Suprapubic skin (tissue), 4 donors: ENCODE measurements at regions not wholly inside any gene's neighbourhood (a gene's known extent, or its start where the extent isn't known, plus 50 kb on each side); places are given as distances from the start of the nearest gene placed in this dataset.

Experiments
- DNase-seq, 2 donors: peaks; one replicate each; pipeline ENCODE4 v3.0.0-alpha.2; 2019; ENCODE audit warnings: low spot score in 2 of 2
- H3K27ac ChIP-seq: fragments of 200-600 bp; sonication (generic); one replicate; pipeline ENCODE4 v1.5.1; 2019
- H3K27me3 ChIP-seq: fragments of 200-600 bp; sonication (generic); one replicate; pipeline ENCODE4 v1.5.1; 2019
- H3K36me3 ChIP-seq: fragments of 200-600 bp; sonication (generic); one replicate; pipeline ENCODE4 v1.5.1; 2019
- H3K4me1 ChIP-seq: fragments of 200-600 bp; sonication (generic); one replicate; pipeline ENCODE4 v1.5.1; 2019
- H3K4me3 ChIP-seq: fragments of 200-600 bp; sonication (generic); one replicate; pipeline ENCODE4 v1.5.1; 2019; ENCODE audit warnings: mild to moderate bottlenecking
- H3K9me3 ChIP-seq: fragments of 200-600 bp; sonication (generic); one replicate; pipeline ENCODE4 v1.5.1; 2019
- EP300 ChIP-seq: sonication (generic); formaldehyde crosslinking; IDR thresholded peaks from one replicate; pipeline ENCODE4 v1.6.1; 2017; ENCODE audit warnings: antibody characterized with exemption
- POLR2A ChIP-seq, 2 donors: fragments of 450-650 bp; IDR thresholded peaks; one replicate each; pipeline ENCODE4 v1.6.1; 2017; ENCODE audit warnings: antibody characterized with exemption in 2 of 2, mild to moderate bottlenecking in 2 of 2, moderate library complexity in 2 of 2
- POLR2AphosphoS5 ChIP-seq, 3 donors: sonication (generic); formaldehyde crosslinking; IDR thresholded peaks; one replicate each; pipeline ENCODE4 v1.6.1; 2017; ENCODE audit warnings: antibody characterized with exemption in 3 of 3
- WGBS: methylation state at CpG from one replicate; pipeline ENCODE4 v1.1.5; 2018; 5-methylcytosine and 5-hydroxymethylcytosine counted together
- TF ChIP-seq, protein P1 (sequence below), 2 donors: fragments of 200-600 bp in 1 of 2; fragments of 450-650 bp in 1 of 2; sonication (generic) in 1 of 2; IDR thresholded peaks; one replicate each; pipeline ENCODE4 v1.5.1; 2016 to 2019; ENCODE audit warnings: antibody characterized with exemption in 2 of 2, mild to moderate bottlenecking in 1 of 2, moderate library complexity in 1 of 2

DNA sequence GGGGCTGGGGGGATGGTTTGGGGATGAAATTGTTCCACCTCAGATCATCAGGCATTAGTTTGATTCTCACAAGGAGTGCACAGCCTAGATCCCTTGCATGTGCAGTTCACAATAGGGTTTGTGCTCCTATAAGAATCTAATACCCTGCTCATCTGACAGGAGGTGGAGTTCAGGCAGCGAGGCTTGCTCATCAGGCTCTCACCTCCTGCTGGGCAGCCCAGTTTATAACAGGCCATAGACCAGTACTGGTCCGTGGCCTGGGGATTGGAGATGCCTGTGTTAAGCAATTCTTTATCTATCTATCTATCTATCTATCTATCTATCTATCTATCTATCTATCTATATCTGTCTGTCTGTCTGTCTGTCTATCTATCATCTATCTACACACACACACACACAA lies 525.3 kb upstream of the DAB1 start:
- 77% methylated on average over 2 of the region's 2 CpGs for WGBS
- Histone ChIP-seq H3K27me3 (no peaks in the 10 kb centered on the region), H3K27ac (no peak overlapping the region), H3K4me3 (no peak overlapping the region), H3K9me3 (no peaks in the 10 kb centered on the region), H3K4me1 (no peaks in the 10 kb centered on the region), H3K36me3 (no peaks in the 10 kb centered on the region)
- DNase-seq, result no peak
- TF ChIP-seq POLR2A (IDR thresholded peaks at IDR 0.05) (no peak), POLR2AphosphoS5 (IDR thresholded peaks at IDR 0.05) (no peak), EP300 (no peak)

DNA sequence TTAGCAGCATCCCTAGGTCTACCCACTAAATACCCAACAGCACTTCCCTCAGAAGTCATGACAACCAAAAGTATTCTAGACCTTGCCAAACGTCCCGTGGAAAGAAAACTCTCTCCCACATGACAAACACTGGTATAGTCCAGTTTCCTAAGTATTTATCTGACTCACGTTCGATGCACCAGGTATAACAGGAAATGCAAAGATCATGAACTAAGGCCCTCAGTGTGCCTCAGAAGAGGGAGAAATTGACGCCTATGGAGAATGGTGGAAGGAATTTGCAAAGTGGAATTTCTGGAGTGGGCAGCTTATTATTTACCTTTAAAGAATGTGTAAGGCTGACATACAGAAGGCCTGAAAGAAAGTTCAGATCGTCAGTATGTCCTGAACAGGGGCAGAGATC lies 523.6 kb upstream of the DAB1 start:
- 88% methylated on average over 6 of the region's 6 CpGs for WGBS
- TF ChIP-seq, protein P1, sequence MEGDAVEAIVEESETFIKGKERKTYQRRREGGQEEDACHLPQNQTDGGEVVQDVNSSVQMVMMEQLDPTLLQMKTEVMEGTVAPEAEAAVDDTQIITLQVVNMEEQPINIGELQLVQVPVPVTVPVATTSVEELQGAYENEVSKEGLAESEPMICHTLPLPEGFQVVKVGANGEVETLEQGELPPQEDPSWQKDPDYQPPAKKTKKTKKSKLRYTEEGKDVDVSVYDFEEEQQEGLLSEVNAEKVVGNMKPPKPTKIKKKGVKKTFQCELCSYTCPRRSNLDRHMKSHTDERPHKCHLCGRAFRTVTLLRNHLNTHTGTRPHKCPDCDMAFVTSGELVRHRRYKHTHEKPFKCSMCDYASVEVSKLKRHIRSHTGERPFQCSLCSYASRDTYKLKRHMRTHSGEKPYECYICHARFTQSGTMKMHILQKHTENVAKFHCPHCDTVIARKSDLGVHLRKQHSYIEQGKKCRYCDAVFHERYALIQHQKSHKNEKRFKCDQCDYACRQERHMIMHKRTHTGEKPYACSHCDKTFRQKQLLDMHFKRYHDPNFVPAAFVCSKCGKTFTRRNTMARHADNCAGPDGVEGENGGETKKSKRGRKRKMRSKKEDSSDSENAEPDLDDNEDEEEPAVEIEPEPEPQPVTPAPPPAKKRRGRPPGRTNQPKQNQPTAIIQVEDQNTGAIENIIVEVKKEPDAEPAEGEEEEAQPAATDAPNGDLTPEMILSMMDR (IDR thresholded peaks at IDR 0.05), result no peak
- TF ChIP-seq EP300 (no peak), POLR2A (IDR thresholded peaks at IDR 0.05) (no peak), POLR2AphosphoS5 (IDR thresholded peaks at IDR 0.05) (no peak)
- Histone ChIP-seq H3K9me3 (no peaks in the 10 kb centered on the region), H3K4me3 (no peak overlapping the region), H3K4me1 (no peaks in the 10 kb centered on the region), H3K27me3 (no peaks in the 10 kb centered on the region), H3K27ac (no peak overlapping the region), H3K36me3 (no peaks in the 10 kb centered on the region)
- DNase-seq, result no peak

DNA sequence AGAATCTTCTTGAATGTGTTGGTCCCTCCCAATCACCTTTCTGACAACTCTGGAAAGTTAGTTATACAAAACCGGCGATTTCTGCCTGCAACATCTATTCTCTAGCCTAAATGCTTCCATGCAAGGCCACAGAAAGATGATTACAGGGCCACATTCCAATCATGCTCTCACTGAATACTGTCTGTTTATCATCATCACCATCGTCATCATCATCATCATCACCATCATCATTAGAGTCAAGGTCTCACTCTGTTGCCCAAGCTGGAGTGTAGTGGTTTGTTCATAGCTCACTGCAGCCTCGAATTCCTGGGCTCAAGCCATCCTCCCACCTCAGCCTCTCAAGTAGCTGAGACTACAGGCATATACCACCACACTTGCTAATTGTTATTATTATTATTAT lies 521.2 kb upstream of the DAB1 start:
- Histone ChIP-seq H3K27me3 (no peaks in the 10 kb centered on the region), H3K9me3 (no peaks in the 10 kb centered on the region), H3K27ac (no peak overlapping the region), H3K4me3 (no peak overlapping the region), H3K4me1 (no peaks in the 10 kb centered on the region), H3K36me3 (no peaks in the 10 kb centered on the region)
- 89% methylated on average over 4 of the region's 4 CpGs for WGBS
- DNase-seq, result no peak
- TF ChIP-seq POLR2A (IDR thresholded peaks at IDR 0.05), result no peak
- TF ChIP-seq, protein P1 (IDR thresholded peaks at IDR 0.05), result no peak
- TF ChIP-seq POLR2AphosphoS5 (IDR thresholded peaks at IDR 0.05), result no peak
- no peak for TF ChIP-seq EP300

DNA sequence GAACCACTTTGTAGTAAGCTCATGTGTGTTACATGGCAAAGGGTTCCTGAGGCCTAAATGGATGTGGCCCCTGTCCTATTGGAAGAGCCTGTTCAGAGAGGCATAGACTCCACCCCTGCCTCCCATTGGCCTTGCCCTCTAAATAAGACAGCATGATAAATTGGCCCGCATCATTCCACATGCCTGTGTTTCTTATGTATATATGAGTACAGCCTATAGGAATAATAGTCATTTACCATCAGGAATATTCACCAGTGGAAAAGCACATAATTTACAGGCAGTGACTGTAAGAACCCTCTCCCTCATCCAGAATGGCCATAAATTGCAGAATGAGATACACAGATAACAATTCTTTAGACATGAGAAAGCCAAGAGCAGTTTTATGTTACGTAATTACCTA lies 519.5 kb upstream of the DAB1 start:
- Histone ChIP-seq H3K36me3 (no peaks in the 10 kb centered on the region), H3K27me3 (no peaks in the 10 kb centered on the region), H3K4me3 (no peak overlapping the region), H3K4me1 (no peaks in the 10 kb centered on the region), H3K9me3 (no peaks in the 10 kb centered on the region), H3K27ac (no peak overlapping the region)
- WGBS, result 88% methylated on average over 2 of the region's 2 CpGs
- no peak for TF ChIP-seq POLR2AphosphoS5 (IDR thresholded peaks at IDR 0.05)
- TF ChIP-seq EP300, result no peak
- no peak for TF ChIP-seq POLR2A (IDR thresholded peaks at IDR 0.05)
- TF ChIP-seq, protein P1 (IDR thresholded peaks at IDR 0.05), result no peak
- DNase-seq, result no peak

DNA sequence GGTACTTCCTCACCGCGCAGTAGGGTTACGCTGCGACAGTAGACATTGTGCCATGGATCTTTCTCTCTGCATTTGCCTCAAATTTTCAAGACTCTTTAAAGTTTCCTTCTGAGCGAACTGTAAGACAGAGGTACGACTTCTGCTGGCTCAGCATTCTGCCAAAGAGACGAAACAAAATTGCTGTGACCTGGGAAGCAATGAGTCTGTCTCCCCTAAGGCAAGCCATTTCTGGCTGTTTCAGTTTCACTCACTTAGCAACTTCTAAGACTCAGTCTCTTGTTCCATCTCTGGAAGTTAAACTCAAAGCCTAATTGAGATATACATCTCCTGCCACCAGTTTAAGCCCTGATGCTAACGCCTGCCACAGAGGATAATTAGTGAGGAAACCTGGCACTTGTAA lies 510.9 kb upstream of the DAB1 start:
- Histone ChIP-seq H3K9me3 (no peaks in the 10 kb centered on the region), H3K4me3 (no peak overlapping the region), H3K4me1 (no peaks in the 10 kb centered on the region), H3K27ac (no peak overlapping the region), H3K27me3 (no peaks in the 10 kb centered on the region), H3K36me3 (no peaks in the 10 kb centered on the region)
- TF ChIP-seq, protein P1 (IDR thresholded peaks at IDR 0.05), result no peak
- TF ChIP-seq POLR2AphosphoS5 (IDR thresholded peaks at IDR 0.05), result no peak
- TF ChIP-seq POLR2A (IDR thresholded peaks at IDR 0.05), result no peak
- no peak for TF ChIP-seq EP300
- DNase-seq, result no peak
- whole genome bisulfite sequencing, result 73% methylated on average over 8 of the region's 8 CpGs

DNA sequence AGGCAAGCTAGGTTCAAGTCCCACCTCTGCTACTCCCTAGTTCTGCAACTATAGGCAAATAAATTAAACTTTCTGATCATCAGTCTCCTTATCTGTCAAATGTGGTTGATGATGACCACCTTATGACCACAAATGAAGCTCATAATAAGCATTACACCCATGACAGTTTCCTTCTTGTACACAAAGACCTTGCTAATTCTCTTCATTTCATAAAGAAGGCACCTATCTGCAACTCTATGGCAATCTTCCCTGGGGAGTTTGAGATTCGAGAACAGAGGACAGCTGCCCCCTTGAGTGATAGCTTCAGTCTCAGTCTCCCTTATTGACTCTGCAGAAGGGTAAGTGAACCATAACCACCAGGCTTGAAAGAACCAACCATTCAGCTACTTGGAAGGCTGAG lies 503.1 kb upstream of the DAB1 start:
- Histone ChIP-seq H3K9me3 (no peaks in the 10 kb centered on the region), H3K27ac (no peak overlapping the region), H3K4me1 (no peaks in the 10 kb centered on the region), H3K36me3 (no peaks in the 10 kb centered on the region), H3K4me3 (no peak overlapping the region), H3K27me3 (no peaks in the 10 kb centered on the region)
- 100% methylated on average over 1 of the region's 1 CpG for WGBS
- DNase-seq, result no peak
- TF ChIP-seq EP300 (no peak), POLR2AphosphoS5 (IDR thresholded peaks at IDR 0.05) (no peak), POLR2A (IDR thresholded peaks at IDR 0.05) (no peak)
- TF ChIP-seq, protein P1 (IDR thresholded peaks at IDR 0.05), result no peak
